DND-41 (cell line): ENCODE measurements at regions not wholly inside any gene's neighbourhood (a gene's known extent, or its start where the extent isn't known, plus 50 kb on each side); places are given as distances from the start of the nearest gene placed in this dataset.
"Not testable (repeated sequence)": the region's sequence is repeated elsewhere in the genome, so short reads cannot be mapped to it uniquely, and the experiment has no call there.

ENCODE experiments used
- ATAC-seq: fragments of 200-7000 bp; cut with Tn5 transposase; 3 replicates; pipeline ENCODE4 v1.9.1; 2021; ENCODE audit warnings: low read depth; ENCODE audit not compliant: insufficient read depth
- DNase-seq: peaks from one replicate; pipeline ENCODE4 v3.0.0-alpha.2; 2020
- H2AFZ ChIP-seq: 2 replicates; pipeline ENCODE4 v1.6.0; 2012; ENCODE audit warnings: low read depth, low read length
- H3K27ac ChIP-seq: 2 replicates; pipeline ENCODE4 v1.5.1; 2012; ENCODE audit warnings: low read length, inconsistent platforms
- H3K27me3 ChIP-seq: fragments of 200-600 bp; sonication (generic); 2 replicates; pipeline ENCODE4 v1.6.0; 2012; ENCODE audit warnings: low read length, mild to moderate bottlenecking, inconsistent platforms; ENCODE audit not compliant: insufficient read depth, poor library complexity
- H3K36me3 ChIP-seq: 2 replicates; pipeline ENCODE4 v1.5.1; 2012; ENCODE audit warnings: low read length, inconsistent platforms; ENCODE audit not compliant: insufficient read depth
- H3K4me1 ChIP-seq: 2 replicates; pipeline ENCODE4 v1.5.1; 2012; ENCODE audit warnings: mild to moderate bottlenecking, low read length; ENCODE audit not compliant: insufficient read depth
- H3K4me2 ChIP-seq: 2 replicates; pipeline ENCODE4 v1.6.0; 2012; ENCODE audit warnings: mild to moderate bottlenecking, moderate library complexity, low read length, inconsistent platforms; ENCODE audit not compliant: insufficient read depth
- H3K4me3 ChIP-seq, 2 experiments: fragments of 200-600 bp in 1 of 2; shearing (Covaris generic) in 1 of 2; 2 replicates each; pipeline ENCODE4 v1.5.1; 2012 to 2016; ENCODE audit warnings: inconsistent platforms in 2 of 2, low read length in 2 of 2, mild to moderate bottlenecking in 2 of 2, low read depth in 1 of 2, moderate library complexity in 1 of 2
- H3K79me2 ChIP-seq: 2 replicates; pipeline ENCODE4 v1.6.0; 2012; ENCODE audit warnings: low read length, inconsistent platforms; ENCODE audit not compliant: insufficient read depth
- H3K9ac ChIP-seq: 2 replicates; pipeline ENCODE4 v1.6.0; 2012; ENCODE audit warnings: low read depth, mild to moderate bottlenecking, inconsistent platforms, low read length, moderate library complexity
- H3K9me3 ChIP-seq: 2 replicates; pipeline ENCODE4 v1.5.1; 2012; ENCODE audit warnings: low read length, moderate library complexity, mild to moderate bottlenecking, inconsistent platforms; ENCODE audit not compliant: insufficient read depth, severe bottlenecking
- H4K20me1 ChIP-seq: 2 replicates; pipeline ENCODE4 v1.6.0; 2012; ENCODE audit warnings: low read length; ENCODE audit not compliant: insufficient read depth
- EZH2 ChIP-seq: IDR thresholded peaks from 3 replicates; pipeline ENCODE4 v1.6.1; 2012; ENCODE audit warnings: borderline replicate concordance, low read depth, mild to moderate bottlenecking, moderate library complexity, low read length, inconsistent platforms; ENCODE audit not compliant: severe bottlenecking
- TF ChIP-seq, protein P1 (sequence below): IDR thresholded peaks from 2 replicates; pipeline ENCODE4 v1.5.1; 2012; ENCODE audit warnings: borderline replicate concordance, low read length, moderate library complexity, mild to moderate bottlenecking; ENCODE audit not compliant: poor library complexity, severe bottlenecking; ENCODE audit errors: extremely low read depth

DNA sequence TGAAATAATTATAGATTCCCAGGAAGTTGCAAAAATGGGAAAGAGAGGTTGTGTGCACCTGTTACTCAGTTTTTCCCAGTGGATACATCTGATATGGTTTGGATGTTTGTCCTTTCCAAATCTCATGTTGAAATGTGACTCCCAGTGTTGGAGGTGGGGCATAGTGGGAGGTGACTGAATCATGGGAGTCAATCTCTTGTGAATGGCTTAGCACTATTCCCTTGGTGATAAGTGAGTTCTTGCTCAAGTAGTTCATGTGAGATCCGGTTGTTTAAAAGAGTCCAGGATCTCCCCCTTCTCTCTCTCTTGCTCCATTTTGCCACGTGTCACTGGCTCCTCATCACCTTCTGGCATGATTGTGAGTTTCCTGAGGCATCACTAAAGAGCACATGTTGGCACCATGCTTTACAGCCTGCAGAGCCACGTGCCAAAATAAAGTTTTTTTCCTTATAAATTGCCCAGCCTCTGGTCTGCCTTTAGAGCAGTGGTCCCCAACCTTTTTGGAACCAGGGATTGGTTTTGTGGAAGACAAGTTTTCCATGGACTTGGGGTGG is 149.2 kb downstream of the RAMP3 start:
- Histone ChIP-seq H3K4me1 (no peaks in the 10 kb centered on the region), H4K20me1 (no peaks in the 10 kb centered on the region), H3K79me2 (no peaks in the 10 kb centered on the region), H3K27me3 (peaks cover 4% of the 10 kb centered on the region), H3K9me3 (no peaks in the 10 kb centered on the region), H3K4me3 (no peak overlapping the region), H3K36me3 (no peaks in the 10 kb centered on the region), H2AFZ (no peak overlapping the region), H3K4me2 (no peak overlapping the region), H3K9ac (no peak overlapping the region), H3K27ac (no peak overlapping the region)
- no peak for ATAC-seq
- DNase-seq: no peak
- no peak for TF ChIP-seq EZH2
- TF ChIP-seq, protein P1, sequence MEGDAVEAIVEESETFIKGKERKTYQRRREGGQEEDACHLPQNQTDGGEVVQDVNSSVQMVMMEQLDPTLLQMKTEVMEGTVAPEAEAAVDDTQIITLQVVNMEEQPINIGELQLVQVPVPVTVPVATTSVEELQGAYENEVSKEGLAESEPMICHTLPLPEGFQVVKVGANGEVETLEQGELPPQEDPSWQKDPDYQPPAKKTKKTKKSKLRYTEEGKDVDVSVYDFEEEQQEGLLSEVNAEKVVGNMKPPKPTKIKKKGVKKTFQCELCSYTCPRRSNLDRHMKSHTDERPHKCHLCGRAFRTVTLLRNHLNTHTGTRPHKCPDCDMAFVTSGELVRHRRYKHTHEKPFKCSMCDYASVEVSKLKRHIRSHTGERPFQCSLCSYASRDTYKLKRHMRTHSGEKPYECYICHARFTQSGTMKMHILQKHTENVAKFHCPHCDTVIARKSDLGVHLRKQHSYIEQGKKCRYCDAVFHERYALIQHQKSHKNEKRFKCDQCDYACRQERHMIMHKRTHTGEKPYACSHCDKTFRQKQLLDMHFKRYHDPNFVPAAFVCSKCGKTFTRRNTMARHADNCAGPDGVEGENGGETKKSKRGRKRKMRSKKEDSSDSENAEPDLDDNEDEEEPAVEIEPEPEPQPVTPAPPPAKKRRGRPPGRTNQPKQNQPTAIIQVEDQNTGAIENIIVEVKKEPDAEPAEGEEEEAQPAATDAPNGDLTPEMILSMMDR: no peak

DNA sequence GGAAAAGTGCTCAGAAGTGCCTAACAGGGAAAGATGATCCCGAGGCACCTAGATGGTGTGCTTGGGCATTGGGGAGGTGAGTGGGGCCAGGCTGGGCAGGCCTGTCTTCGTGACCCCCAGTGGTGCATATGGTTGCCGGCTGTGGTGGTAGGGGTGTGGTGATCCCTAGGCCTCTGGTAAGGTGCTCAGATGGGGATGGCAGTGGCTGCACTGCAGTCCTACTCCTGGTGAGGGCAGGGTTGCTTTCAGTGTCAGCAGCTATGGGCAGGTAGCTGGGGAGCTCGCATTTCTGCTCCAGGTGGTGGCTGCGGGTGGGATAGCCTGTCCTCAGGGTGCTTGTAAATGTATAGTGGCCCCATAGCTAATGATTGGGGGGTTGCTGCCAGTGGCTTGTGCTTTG is 154.0 kb downstream of the RAMP3 start:
- H4K20me1 ChIP-seq: no peaks in the 10 kb centered on the region
- ATAC-seq: no peak
- TF ChIP-seq, protein P1: no peak
- no peak for TF ChIP-seq EZH2
- no peak overlapping the region for H3K27ac ChIP-seq
- no peaks in the 10 kb centered on the region for H3K36me3 ChIP-seq
- H3K4me1 ChIP-seq: no peaks in the 10 kb centered on the region
- no peaks in the 10 kb centered on the region for H3K27me3 ChIP-seq
- no peak for DNase-seq
- no peaks in the 10 kb centered on the region for H3K79me2 ChIP-seq
- no peak overlapping the region for H3K4me2 ChIP-seq
- no peak overlapping the region for H2AFZ ChIP-seq
- peaks cover 4% of the 10 kb centered on the region for H3K9me3 ChIP-seq
- no peak overlapping the region for H3K9ac ChIP-seq
- H3K4me3 ChIP-seq: no peak overlapping the region

DNA sequence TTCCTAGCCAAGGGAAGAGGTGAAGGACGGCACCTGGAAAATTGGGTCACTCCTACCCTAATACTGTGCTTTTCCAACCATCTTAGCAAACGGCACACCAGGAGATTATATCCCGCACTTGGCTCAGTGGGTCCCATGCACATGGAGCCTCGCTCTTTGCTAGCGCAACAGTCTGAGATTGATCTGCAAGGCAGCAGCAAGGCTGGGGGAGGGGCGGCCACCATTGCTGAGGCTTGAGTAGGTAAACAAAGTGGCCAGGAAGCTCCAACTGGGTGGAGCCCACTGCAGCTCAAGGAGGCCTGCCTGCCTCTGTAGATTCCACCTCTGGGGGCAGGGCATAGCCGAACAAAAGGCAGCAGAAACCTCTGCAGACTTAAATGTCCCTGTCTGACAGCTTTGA is 157.9 kb downstream of the RAMP3 start:
- not testable (repeated sequence) for H3K27me3 ChIP-seq, H3K36me3 ChIP-seq, H3K9ac ChIP-seq, H3K4me2 ChIP-seq, H3K27ac ChIP-seq, H3K9me3 ChIP-seq, ATAC-seq, H4K20me1 ChIP-seq, DNase-seq, H3K4me1 ChIP-seq, H3K4me3 ChIP-seq, H3K79me2 ChIP-seq, H2AFZ ChIP-seq

DNA sequence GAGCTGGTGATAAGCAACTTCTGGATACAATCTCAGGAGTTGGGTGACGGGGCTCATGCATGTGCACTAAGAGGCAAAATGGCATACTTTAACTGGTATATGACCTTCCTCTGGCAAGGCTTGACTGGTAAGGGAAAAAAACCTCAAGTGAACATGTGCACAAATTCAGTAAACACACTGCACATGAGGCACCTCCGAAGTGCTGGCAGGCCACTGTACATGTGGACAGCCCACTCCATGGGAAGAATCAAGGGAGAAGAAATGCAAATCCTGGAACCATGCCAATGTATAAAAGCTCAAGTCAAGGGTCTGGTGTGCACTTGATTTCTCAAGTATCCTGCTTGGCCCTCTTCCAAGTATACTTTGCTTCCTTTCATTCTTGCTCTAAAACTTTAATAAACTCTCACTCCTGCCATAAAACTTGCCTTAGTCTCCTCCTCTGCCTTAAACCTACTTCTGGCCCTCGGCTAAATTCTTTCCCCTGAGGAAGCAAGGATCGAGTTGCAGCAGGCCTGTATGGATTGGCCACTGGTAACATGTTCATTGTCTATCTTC is 167.2 kb downstream of the RAMP3 start:
- H3K27ac ChIP-seq: no peak overlapping the region
- H3K36me3 ChIP-seq: no peaks in the 10 kb centered on the region
- H3K27me3 ChIP-seq: no peaks in the 10 kb centered on the region
- no peaks in the 10 kb centered on the region for H4K20me1 ChIP-seq
- TF ChIP-seq, protein P1: no peak
- TF ChIP-seq EZH2: no peak
- no peaks in the 10 kb centered on the region for H3K79me2 ChIP-seq
- H3K4me3 ChIP-seq: no peak overlapping the region
- no peak overlapping the region for H3K9ac ChIP-seq
- DNase-seq (no peak), ATAC-seq (no peak)
- H2AFZ ChIP-seq: no peak overlapping the region
- no peak overlapping the region for H3K4me2 ChIP-seq
- no peaks in the 10 kb centered on the region for H3K9me3 ChIP-seq
- H3K4me1 ChIP-seq: no peaks in the 10 kb centered on the region
